ENCODE measurements at regions not wholly inside any gene's neighbourhood (a gene's known extent, or its start where the extent isn't known, plus 50 kb on each side); places are given as distances from the start of the nearest gene placed in this dataset.

- H3K36me3 ChIP-seq = no peaks in the 10 kb centered on the region
- peaks cover 0 to 9% of the 10 kb centered on the region in 2 donors for H3K4me1 ChIP-seq
- no peak for TF ChIP-seq CTCF (IDR thresholded peaks at IDR 0.05)
- TF ChIP-seq POLR2A (IDR thresholded peaks at IDR 0.05) = no peak
- DNase-seq = no peak
- H3K27ac ChIP-seq = no peak overlapping the region
- H3K4me3 ChIP-seq = no peak overlapping the region
- peaks cover 10 to 59% of the 10 kb centered on the region in 2 donors for H3K27me3 ChIP-seq
- H3K9me3 ChIP-seq = no peaks in the 10 kb centered on the region
- intact Hi-C loops (cut with DNase I; ENCODE audit: low total_unique reads) = no loop called here
These were observed 85.9 kb upstream of the PAX2 start for GRCh38 chr10:100659361-100660098.

GRCh38 chr10:100660365-100660764 is 85.0 kb upstream of the PAX2 start:
- Histone ChIP-seq H3K36me3 (no peaks in the 10 kb centered on the region), H3K27ac (no peak overlapping the region), H3K27me3 (peaks cover 10 to 58% of the 10 kb centered on the region in 2 donors), H3K4me3 (no peak overlapping the region), H3K4me1 (peaks cover 0 to 7% of the 10 kb centered on the region in 2 donors), H3K9me3 (no peaks in the 10 kb centered on the region)
- no peak for TF ChIP-seq POLR2A (IDR thresholded peaks at IDR 0.05)
- TF ChIP-seq CTCF (IDR thresholded peaks at IDR 0.05) = no peak
- DNase-seq = no peak
- intact Hi-C loops (cut with DNase I; ENCODE audit: low total_unique reads) = no loop called here

- Histone ChIP-seq H3K9me3 (no peaks in the 10 kb centered on the region), H3K36me3 (no peaks in the 10 kb centered on the region), H3K27ac (no peak overlapping the region), H3K4me1 (peaks cover 0 to 6% of the 10 kb centered on the region in 2 donors), H3K27me3 (peaks cover 4 to 53% of the 10 kb centered on the region in 2 donors), H3K4me3 (no peak overlapping the region)
- DNase-seq = no peak
- intact Hi-C loops (cut with DNase I; ENCODE audit: low total_unique reads) = no loop called here
- no peak for TF ChIP-seq CTCF (IDR thresholded peaks at IDR 0.05)
- TF ChIP-seq POLR2A (IDR thresholded peaks at IDR 0.05) = no peak
These were observed 84.4 kb upstream of the PAX2 start for GRCh38 chr10:100660945-100661344.

GRCh38 chr10:100661520-100661919 is 83.9 kb upstream of the PAX2 start:
- Histone ChIP-seq H3K4me1 (peaks cover 0 to under 1% of the 10 kb centered on the region in 2 donors), H3K27me3 (peaks cover 4 to 48% of the 10 kb centered on the region in 2 donors), H3K27ac (no peak overlapping the region), H3K4me3 (no peak overlapping the region), H3K9me3 (no peaks in the 10 kb centered on the region), H3K36me3 (no peaks in the 10 kb centered on the region)
- no peak for DNase-seq
- intact Hi-C loops (cut with DNase I; ENCODE audit: low total_unique reads) = no loop called here
- TF ChIP-seq CTCF (IDR thresholded peaks at IDR 0.05) (no peak), POLR2A (IDR thresholded peaks at IDR 0.05) (no peak)

GRCh38 chr10:100662067-100662466 is 83.3 kb upstream of the PAX2 start:
- intact Hi-C loops (cut with DNase I; ENCODE audit: low total_unique reads) = no loop called here
- Histone ChIP-seq H3K4me3 (no peak overlapping the region), H3K36me3 (no peaks in the 10 kb centered on the region), H3K27me3 (peaks cover 4 to 44% of the 10 kb centered on the region in 2 donors), H3K4me1 (no peaks in the 10 kb centered on the region), H3K27ac (no peak overlapping the region), H3K9me3 (no peaks in the 10 kb centered on the region)
- no peak for DNase-seq
- no peak for TF ChIP-seq CTCF (IDR thresholded peaks at IDR 0.05)
- TF ChIP-seq POLR2A (IDR thresholded peaks at IDR 0.05) = no peak

All from uterus (tissue), 3 donors.